ENCODE measurements at regions not wholly inside any gene's neighbourhood (a gene's known extent, or its start where the extent isn't known, plus 50 kb on each side); places are given as distances from the start of the nearest gene placed in this dataset.

GRCh38 chr10:4011136-4011812 is 226.3 kb upstream of the KLF6 start:
- no peak for DNase-seq (ENCODE audit: low read depth, low spot score)
- H3K27ac ChIP-seq = no peak overlapping the region

- H3K27ac ChIP-seq = no peak overlapping the region
- no peak for DNase-seq (ENCODE audit: low read depth, low spot score)
Observed at GRCh38 chr10:4008676-4009382, 223.8 kb upstream of the KLF6 start.

GRCh38 chr10:4007771-4008170 is 222.8 kb upstream of the KLF6 start:
- H3K27ac ChIP-seq = no peak overlapping the region

GRCh38 chr10:4006858-4007257 is 221.8 kb upstream of the KLF6 start:
- H3K27ac ChIP-seq = no peak overlapping the region
- no peak for DNase-seq (ENCODE audit: low read depth, low spot score)

More at GRCh38 chr10:4007771-4008170, 222.8 kb upstream of the KLF6 start:
- DNase-seq (ENCODE audit: low read depth, low spot score) = no peak

GRCh38 chr10:4006051-4006450 is 221.0 kb upstream of the KLF6 start:
- H3K27ac ChIP-seq = no peak overlapping the region
- no peak for DNase-seq (ENCODE audit: low read depth, low spot score)

GRCh38 chr10:4004990-4005389 is 220.0 kb upstream of the KLF6 start:
- no peak for DNase-seq (ENCODE audit: low read depth, low spot score)
- no peak overlapping the region for H3K27ac ChIP-seq

- no peak overlapping the region for H3K27ac ChIP-seq
- no peak for DNase-seq (ENCODE audit: low read depth, low spot score)
Observed at GRCh38 chr10:4004144-4004543, 219.1 kb upstream of the KLF6 start.

- no peak for DNase-seq (ENCODE audit: low read depth, low spot score)
Observed at GRCh38 chr10:4003348-4003973, 218.5 kb upstream of the KLF6 start.

GRCh38 chr10:4001811-4002210 is 216.8 kb upstream of the KLF6 start:
- DNase-seq (ENCODE audit: low read depth, low spot score) = no peak
- no peak overlapping the region for H3K27ac ChIP-seq

More at GRCh38 chr10:4003348-4003973, 218.5 kb upstream of the KLF6 start:
- H3K27ac ChIP-seq = no peak overlapping the region

- no peak for DNase-seq (ENCODE audit: low read depth, low spot score)
- H3K27ac ChIP-seq = no peak overlapping the region
Observed at GRCh38 chr10:3999642-4000041, 214.6 kb upstream of the KLF6 start.

GRCh38 chr10:3996697-3997096 is 211.7 kb upstream of the KLF6 start:
- no peak for DNase-seq (ENCODE audit: low read depth, low spot score)
- H3K27ac ChIP-seq = no peak overlapping the region

- DNase-seq (ENCODE audit: low read depth, low spot score) = no peak
- peak overlapping the region; percentile 59 for H3K27ac ChIP-seq
Observed at GRCh38 chr10:3995302-3996210, 210.5 kb upstream of the KLF6 start.

GRCh38 chr10:3992382-3993178 is 207.6 kb upstream of the KLF6 start:
- no peak overlapping the region for H3K27ac ChIP-seq
- no peak for DNase-seq (ENCODE audit: low read depth, low spot score)

GRCh38 chr10:3990307-3990706 is 205.3 kb upstream of the KLF6 start:
- no peak overlapping the region for H3K27ac ChIP-seq
- DNase-seq (ENCODE audit: low read depth, low spot score) = no peak

GRCh38 chr10:3987143-3987974 is 202.3 kb upstream of the KLF6 start:
- no peak overlapping the region for H3K27ac ChIP-seq
- no peak for DNase-seq (ENCODE audit: low read depth, low spot score)

GRCh38 chr10:3986493-3987142 is 201.6 kb upstream of the KLF6 start:
- no peak for DNase-seq (ENCODE audit: low read depth, low spot score)
- H3K27ac ChIP-seq = no peak overlapping the region

GRCh38 chr10:3982746-3983442 is 197.9 kb upstream of the KLF6 start:
- no peak overlapping the region for H3K27ac ChIP-seq
- DNase-seq (ENCODE audit: low read depth, low spot score) = no peak

- DNase-seq (ENCODE audit: low read depth, low spot score) = no peak
- no peak overlapping the region for H3K27ac ChIP-seq
Observed at GRCh38 chr10:3981300-3981699, 196.3 kb upstream of the KLF6 start.

All from epithelial cell of prostate (primary cell).